RWPE1 (cell line): ENCODE measurements at regions not wholly inside any gene's neighbourhood (a gene's known extent, or its start where the extent isn't known, plus 50 kb on each side); places are given as distances from the start of the nearest gene placed in this dataset.

Experiments used
- CTCF ChIA-PET: fragments of 350-600 bp; sonication (Branson Sonifier 250); formaldehyde crosslinking; extraction: SDS; loops from one replicate; lab custom pipeline; 2021; lab: Yijun Ruan, JAX
- POLR2A ChIA-PET: fragments of 400-600 bp; formaldehyde crosslinking; extraction: SDS; loops from one replicate; lab custom pipeline; 2020; ENCODE audit warnings: antibody characterized with exemption; ENCODE audit not compliant: low non-redundant PET; lab: Yijun Ruan, JAX
- DNase-seq: peaks from one replicate; pipeline ENCODE4 v3.0.0; 2012; ENCODE audit warnings: low spot score
- H3K27ac ChIP-seq: fragments of 450-650 bp; 2 replicates; pipeline ENCODE4 v1.5.1; 2017
- CTCF ChIP-seq: fragments of 450-650 bp; conservative IDR thresholded peaks from 2 replicates; pipeline ENCODE4 v1.5.1; 2017; ENCODE audit warnings: low read depth, mild to moderate bottlenecking

GRCh38 chr6:44635486-44635885 is 248.0 kb downstream of the CDC5L start:
- POLR2A ChIA-PET, result no interaction called here
- no peak for TF ChIP-seq CTCF
- CTCF ChIA-PET, result no interaction called here
- no peak for DNase-seq
- H3K27ac ChIP-seq, result no peak overlapping the region

GRCh38 chr6:44636561-44637248 is 249.2 kb downstream of the CDC5L start:
- no peak for DNase-seq
- ChIA-PET CTCF (interaction anchor here (0.5 to 1.0 kb wide), 2 partner anchors 19 to 161 kb away, joined by 3 to 4 read pairs; no protein-coding TSS in a partner anchor), POLR2A (no interaction called here)
- TF ChIP-seq CTCF, result no peak
- no peak overlapping the region for H3K27ac ChIP-seq

DNA sequence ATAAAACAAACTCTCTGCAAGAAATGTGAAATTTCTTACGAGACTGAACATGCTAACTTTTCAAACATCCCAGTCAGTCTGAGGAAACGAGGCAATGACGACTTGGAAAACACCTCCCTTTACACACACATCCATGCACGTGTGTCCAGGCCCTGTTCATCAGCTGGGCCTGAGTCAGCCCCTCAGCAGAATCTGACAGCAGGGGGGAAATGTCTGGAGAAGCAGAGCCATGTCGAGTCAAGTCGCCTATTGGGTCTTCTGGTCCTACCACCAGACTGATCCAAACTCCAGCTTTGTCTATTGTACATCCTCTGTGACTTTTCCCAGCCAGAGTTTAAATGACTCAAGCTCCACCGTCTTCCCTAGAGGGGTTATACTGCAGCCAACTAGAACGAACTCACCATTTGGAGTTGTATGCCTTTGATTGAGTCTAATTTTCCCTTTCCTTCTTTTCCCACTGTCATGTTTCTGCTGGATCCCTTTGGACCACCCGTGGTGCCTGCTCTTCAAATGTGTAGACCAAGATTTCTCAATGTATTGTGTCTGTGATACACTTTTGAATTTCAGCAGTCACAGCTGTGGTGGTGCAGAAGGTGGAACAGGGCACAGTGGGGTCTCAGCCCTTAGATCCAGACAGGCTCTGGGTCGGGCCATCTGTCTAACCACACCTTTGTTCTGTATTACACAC is 254.0 kb downstream of the CDC5L start:
- TF ChIP-seq CTCF, result no peak
- ChIA-PET POLR2A (no interaction called here), CTCF (interaction anchor here (0.6 to 1.0 kb wide), 3 partner anchors 44 to 651 kb away, joined by 3 to 6 read pairs (median 3); no protein-coding TSS in a partner anchor)
- no peak for DNase-seq
- no peak overlapping the region for H3K27ac ChIP-seq

DNA sequence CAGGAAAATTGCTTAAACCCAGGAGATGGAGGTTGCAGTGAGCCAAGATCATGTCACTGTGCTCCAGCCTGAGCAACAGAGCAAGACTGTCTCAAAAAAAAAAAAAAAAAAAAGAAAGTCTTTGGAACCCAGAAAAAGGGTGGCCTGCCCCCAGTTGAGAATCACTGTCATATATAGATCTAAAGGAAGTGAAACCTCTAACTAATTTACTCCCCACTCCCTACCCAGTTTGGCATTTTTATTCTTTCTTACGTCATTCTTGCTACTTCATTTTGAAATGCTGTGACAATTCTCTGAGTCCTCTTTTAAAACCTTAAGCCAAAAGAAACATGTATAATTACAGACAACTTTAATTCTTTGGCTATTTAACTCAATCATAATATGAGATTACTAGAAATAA is 254.8 kb downstream of the CDC5L start:
- ChIA-PET POLR2A (no interaction called here), CTCF (interaction anchor here (0.7 to 1.0 kb wide), 3 partner anchors 166 to 650 kb away, joined by 3 to 6 read pairs (median 4); no protein-coding TSS in a partner anchor)
- no peak for DNase-seq
- no peak overlapping the region for H3K27ac ChIP-seq
- no peak for TF ChIP-seq CTCF

GRCh38 chr6:44642870-44643522 is 255.5 kb downstream of the CDC5L start:
- CTCF ChIA-PET, result interaction anchor here (0.6 to 0.8 kb wide), 3 partner anchors 13 to 689 kb away, joined by 3 to 4 read pairs (median 3); no protein-coding TSS in a partner anchor
- POLR2A ChIA-PET, result no interaction called here

More at GRCh38 chr6:44642870-44643522, 255.5 kb downstream of the CDC5L start:
- no peak for DNase-seq
- TF ChIP-seq CTCF, result no peak
- H3K27ac ChIP-seq, result no peak overlapping the region
